Lower leg skin (tissue), 4 donors: ENCODE measurements at regions not wholly inside any gene's neighbourhood (a gene's known extent, or its start where the extent isn't known, plus 50 kb on each side); places are given as distances from the start of the nearest gene placed in this dataset.

Experiments
- DNase-seq, 2 donors: peaks; one replicate each; pipeline ENCODE4 v3.0.0-alpha.2; 2019; ENCODE audit warnings: low spot score in 2 of 2
- H3K4me3 ChIP-seq: fragments of 200-600 bp; sonication (generic); 2 replicates; pipeline ENCODE4 v1.5.1; 2017; ENCODE audit warnings: mild to moderate bottlenecking, low read depth; ENCODE audit not compliant: poor library complexity, severe bottlenecking
- POLR2A ChIP-seq, 2 donors: fragments of 450-650 bp; IDR thresholded peaks; one replicate each; pipeline ENCODE4 v1.6.1; 2016 to 2017; ENCODE audit warnings: antibody characterized with exemption in 2 of 2, mild to moderate bottlenecking in 1 of 2, moderate library complexity in 1 of 2
- WGBS, 2 donors: methylation state at CpG; one replicate each; pipeline ENCODE4 v1.1.5; 2018; 5-methylcytosine and 5-hydroxymethylcytosine counted together
- intact Hi-C: fragments of 100-400 bp; cut with DNase I; formaldehyde crosslinking; loops from one replicate; pipeline ENCODE4 v1.15.0; 2023; ENCODE audit warnings: low total_unique reads
- TF ChIP-seq, protein P1 (sequence below), 3 donors: fragments of 450-650 bp; IDR thresholded peaks; one replicate each; pipeline ENCODE4 v1.5.1; 2016; ENCODE audit warnings: antibody characterized with exemption in 3 of 3, mild to moderate bottlenecking in 3 of 3, moderate library complexity in 2 of 3

DNA sequence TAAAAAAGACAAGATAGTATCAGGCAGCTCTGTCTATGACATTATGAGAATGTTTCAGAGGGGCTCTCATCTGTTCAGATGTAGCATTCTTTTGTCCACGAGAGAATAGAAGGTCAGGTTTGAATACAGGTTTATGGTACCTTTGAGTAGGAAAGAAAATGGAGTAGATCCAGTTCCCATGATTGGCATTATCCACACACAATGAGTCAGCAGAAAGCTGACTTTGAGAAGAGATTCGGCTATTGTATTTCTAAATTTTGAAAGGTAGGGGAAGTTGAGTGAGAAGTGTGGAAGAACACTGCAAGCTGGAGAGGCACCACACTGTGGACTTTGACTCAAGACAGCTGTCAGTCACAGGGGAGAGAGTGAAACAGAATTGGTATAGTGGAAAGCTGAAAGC, 135.4 kb downstream of the SYT10 start:
- no peak overlapping the region for H3K4me3 ChIP-seq
- DNase-seq, result no peak
- no peak for TF ChIP-seq POLR2A (IDR thresholded peaks at IDR 0.05)
- TF ChIP-seq, protein P1, sequence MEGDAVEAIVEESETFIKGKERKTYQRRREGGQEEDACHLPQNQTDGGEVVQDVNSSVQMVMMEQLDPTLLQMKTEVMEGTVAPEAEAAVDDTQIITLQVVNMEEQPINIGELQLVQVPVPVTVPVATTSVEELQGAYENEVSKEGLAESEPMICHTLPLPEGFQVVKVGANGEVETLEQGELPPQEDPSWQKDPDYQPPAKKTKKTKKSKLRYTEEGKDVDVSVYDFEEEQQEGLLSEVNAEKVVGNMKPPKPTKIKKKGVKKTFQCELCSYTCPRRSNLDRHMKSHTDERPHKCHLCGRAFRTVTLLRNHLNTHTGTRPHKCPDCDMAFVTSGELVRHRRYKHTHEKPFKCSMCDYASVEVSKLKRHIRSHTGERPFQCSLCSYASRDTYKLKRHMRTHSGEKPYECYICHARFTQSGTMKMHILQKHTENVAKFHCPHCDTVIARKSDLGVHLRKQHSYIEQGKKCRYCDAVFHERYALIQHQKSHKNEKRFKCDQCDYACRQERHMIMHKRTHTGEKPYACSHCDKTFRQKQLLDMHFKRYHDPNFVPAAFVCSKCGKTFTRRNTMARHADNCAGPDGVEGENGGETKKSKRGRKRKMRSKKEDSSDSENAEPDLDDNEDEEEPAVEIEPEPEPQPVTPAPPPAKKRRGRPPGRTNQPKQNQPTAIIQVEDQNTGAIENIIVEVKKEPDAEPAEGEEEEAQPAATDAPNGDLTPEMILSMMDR (IDR thresholded peaks at IDR 0.05), result no peak
- intact Hi-C loops, result no loop called here
- 80 to 81% methylated on average over 2 of the region's 2 CpGs for WGBS, 2 donors

DNA sequence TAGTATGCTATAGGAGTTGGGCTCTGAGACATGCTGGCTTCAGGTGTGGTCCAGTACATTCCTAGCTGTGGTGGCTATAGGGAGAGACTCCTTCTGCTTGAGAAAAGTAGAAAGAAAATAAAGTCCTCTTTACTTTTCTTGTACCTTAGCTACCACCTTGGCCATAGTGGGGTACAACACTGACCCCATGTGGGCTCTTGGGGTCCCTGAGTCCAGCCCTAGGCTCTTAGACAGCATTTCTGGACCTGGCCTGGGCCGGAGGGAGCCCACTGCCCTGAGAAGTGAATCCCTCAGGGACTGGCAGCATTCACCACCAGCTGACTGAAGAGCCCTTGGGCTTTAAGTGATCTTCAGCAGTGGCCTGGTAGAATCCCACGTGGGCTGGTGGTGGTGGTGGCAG, 143.1 kb downstream of the SYT10 start:
- no peak overlapping the region for H3K4me3 ChIP-seq
- TF ChIP-seq POLR2A (IDR thresholded peaks at IDR 0.05), result no peak
- TF ChIP-seq, protein P1 (IDR thresholded peaks at IDR 0.05), result no peak
- intact Hi-C loops, result no loop called here
- DNase-seq, result no peak
- WGBS, 2 donors, result 44 to 54% methylated on average over 2 of the region's 2 CpGs

GRCh38 chr12:33290703-33291102, 148.9 kb downstream of the SYT10 start:
- WGBS, 2 donors, result 53 to 57% methylated on average over 3 of the region's 3 CpGs
- TF ChIP-seq, protein P1 (IDR thresholded peaks at IDR 0.05), result no peak
- TF ChIP-seq POLR2A (IDR thresholded peaks at IDR 0.05), result no peak
- no peak overlapping the region for H3K4me3 ChIP-seq
- DNase-seq, result no peak
- intact Hi-C loops, result no loop called here

DNA sequence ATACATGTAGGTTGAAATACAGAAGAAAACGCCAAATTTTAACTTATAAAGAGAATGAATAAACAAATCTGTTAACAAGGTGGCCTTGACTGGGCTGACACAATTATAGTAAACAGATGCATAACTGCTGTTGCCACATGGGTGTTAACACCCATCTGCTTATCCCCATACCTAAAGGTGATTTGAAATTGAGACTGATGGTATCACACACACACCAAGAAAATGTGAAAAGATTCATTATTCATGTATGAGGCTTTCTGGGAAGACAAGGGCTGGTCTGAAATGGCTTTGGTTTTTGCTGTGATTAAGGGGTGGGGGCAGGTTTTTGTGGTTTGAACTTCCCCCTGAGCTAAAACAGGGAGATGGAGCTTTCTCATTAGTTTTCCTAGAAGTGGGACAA, 156.6 kb downstream of the SYT10 start:
- 87 to 90% methylated on average over 1 of the region's 1 CpG for WGBS, 2 donors
- DNase-seq, result no peak
- H3K4me3 ChIP-seq, result no peak overlapping the region
- intact Hi-C loops, result no loop called here
- no peak for TF ChIP-seq POLR2A (IDR thresholded peaks at IDR 0.05)
- TF ChIP-seq, protein P1 (IDR thresholded peaks at IDR 0.05), result no peak

- TF ChIP-seq, protein P1 (IDR thresholded peaks at IDR 0.05), result no peak
- no peak for TF ChIP-seq POLR2A (IDR thresholded peaks at IDR 0.05)
- 68 to 73% methylated on average over 1 of the region's 1 CpG for WGBS, 2 donors
- H3K4me3 ChIP-seq, result no peak overlapping the region
- intact Hi-C loops, result no loop called here
- no peak for DNase-seq
Observed at GRCh38 chr12:33277376-33277775, 162.2 kb downstream of the SYT10 start.

GRCh38 chr12:33267641-33268040, 172.0 kb downstream of the SYT10 start:
- TF ChIP-seq, protein P1 (IDR thresholded peaks at IDR 0.05), result no peak
- no peak for TF ChIP-seq POLR2A (IDR thresholded peaks at IDR 0.05)
- intact Hi-C loops, result no loop called here
- DNase-seq, result no peak
- no peak overlapping the region for H3K4me3 ChIP-seq
